Activated CD4-positive, alpha-beta T cell treated with anti-CD3 and anti-CD28 coated beads, Interleukin-2, Interleukin-4, amounts not matched to agents 100 ng/mL and 50 ng/mL, durations not matched to agents 16 hours and 8 hours (primary cell): ENCODE measurements at regions not wholly inside any gene's neighbourhood (a gene's known extent, or its start where the extent isn't known, plus 50 kb on each side); places are given as distances from the start of the nearest gene placed in this dataset.
"Not testable (repeated sequence)": the region's sequence is repeated elsewhere in the genome, so short reads cannot be mapped to it uniquely, and the experiment has no call there.

Source experiments
- DNase-seq: peaks from one replicate; pipeline ENCODE4 v3.0.0-alpha.2; 2020; ENCODE audit warnings: low spot score

DNA sequence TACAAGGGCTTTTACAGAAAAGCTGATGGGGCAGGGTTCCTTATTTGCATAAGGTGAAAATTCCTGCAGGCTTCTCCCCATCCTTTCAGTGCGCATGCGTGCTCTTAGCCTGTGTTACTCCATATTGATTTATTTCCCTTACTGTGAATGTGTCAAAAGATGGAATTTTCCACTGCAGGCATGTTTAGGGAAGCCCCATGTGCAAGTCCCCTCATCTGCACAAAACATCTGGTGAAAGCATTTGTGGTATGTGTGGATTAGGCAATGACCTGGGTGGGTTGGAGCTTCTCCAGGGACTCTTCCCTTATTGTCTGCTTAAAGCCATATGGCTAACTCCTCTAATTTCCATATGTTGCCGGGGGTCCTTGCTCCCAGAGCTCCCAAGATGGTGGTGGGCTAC is 912.7 kb upstream of the LRFN5 start:
- no peak for DNase-seq

- DNase-seq, result no peak
These were observed 915.6 kb upstream of the LRFN5 start for GRCh38 chr14:40691066-40691465.

DNA sequence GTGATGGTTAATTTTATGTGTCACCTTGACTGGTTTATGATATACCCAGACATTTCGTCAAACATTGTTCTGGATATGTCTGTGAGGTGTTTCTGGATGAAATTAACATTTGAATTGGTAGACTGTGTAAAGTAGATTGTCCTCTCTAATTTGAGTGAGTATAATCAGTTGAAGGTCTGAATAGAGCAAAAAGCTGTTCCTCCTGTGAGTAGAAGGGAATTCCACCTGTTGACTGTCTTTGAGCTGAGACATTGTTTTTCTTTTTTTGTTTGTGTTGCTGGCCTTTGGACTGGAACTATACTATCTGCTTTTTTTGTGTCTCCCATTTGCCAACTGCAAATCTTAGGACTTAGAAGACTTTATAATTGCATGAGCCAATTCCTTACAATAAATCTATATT is 920.9 kb upstream of the LRFN5 start:
- no peak for DNase-seq

DNA sequence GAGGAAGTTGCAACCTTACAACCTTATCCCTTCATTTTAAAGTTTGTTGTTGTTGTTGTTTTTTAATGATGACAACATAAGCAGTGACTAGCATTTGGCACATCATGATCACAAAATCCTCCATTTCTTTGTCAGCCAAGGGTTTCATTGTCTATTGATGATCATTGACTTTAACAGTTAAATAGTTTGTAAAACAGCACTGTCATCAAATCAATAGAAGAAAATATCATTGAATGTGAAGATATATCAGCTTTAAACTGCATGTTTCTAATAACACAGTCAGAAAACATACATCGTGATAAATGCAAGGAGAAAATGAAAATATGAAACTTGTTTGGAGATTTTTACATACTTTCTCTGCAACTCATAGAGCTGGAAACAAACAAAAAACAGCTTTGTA is 922.3 kb upstream of the LRFN5 start:
- DNase-seq, result no peak

- no peak for DNase-seq
These were observed 924.4 kb upstream of the LRFN5 start for GRCh38 chr14:40682131-40682913.

- no peak for DNase-seq
These were observed 927.4 kb upstream of the LRFN5 start for GRCh38 chr14:40679256-40679655.

DNA sequence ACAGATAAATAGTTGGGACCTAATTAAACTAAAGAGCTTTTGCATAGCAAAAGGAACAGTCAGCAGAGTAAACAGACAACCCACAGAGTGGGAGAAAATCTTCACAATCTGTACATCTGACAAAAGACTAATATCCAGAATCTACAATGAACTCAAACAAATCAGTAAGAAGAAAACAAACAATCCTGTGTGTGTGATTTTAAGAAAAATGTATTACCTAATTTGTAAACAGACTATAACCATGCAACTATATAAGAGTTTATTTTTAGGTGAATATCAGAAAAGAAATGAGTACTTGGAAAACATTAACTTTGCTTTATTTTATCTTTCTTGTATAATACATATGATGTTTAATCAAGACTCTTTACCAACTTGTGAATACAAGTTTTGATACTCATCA is 929.5 kb upstream of the LRFN5 start:
- not testable (repeated sequence) for DNase-seq

DNA sequence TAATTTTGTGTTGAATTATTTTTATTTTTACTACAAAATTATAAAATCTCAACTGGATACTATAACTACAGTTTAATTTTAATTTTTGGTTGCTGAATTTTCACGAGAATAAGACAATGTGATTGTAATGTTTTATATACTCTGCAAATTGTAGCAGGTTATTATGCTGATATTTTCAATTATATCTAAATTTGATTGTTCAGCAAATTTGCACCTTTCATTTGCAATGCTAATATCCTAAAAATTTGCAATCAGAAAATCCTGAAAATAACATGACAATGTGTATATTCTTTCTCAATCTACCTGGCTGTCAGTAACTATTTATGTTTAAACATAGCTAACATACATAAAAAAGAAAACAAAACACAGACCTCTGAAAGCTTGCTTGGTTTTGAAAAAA is 932.2 kb upstream of the LRFN5 start:
- DNase-seq, result no peak

DNA sequence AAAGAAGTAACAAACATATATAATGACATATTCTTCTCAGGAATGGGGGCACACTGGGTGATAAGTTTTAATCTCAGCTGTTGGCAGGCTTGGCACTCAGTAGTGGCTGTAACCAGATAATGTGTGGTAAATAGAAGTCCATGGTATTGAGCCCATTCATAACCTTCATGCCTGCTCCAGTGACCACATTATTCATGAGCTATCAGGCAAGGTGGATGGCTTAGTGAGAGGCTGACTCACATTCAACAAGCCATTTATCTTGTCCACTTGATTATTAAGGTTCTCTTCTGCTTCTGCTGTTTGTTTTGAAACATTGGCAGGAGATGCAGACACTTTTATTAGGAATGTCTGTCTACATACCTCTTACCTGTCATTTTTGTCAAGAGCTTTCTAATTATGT is 950.4 kb upstream of the LRFN5 start:
- DNase-seq, result no peak

GRCh38 chr14:40652089-40652691 is 954.5 kb upstream of the LRFN5 start:
- no peak for DNase-seq

GRCh38 chr14:40630471-40630870 is 976.2 kb upstream of the LRFN5 start:
- no peak for DNase-seq

GRCh38 chr14:40629551-40630137 is 977.0 kb upstream of the LRFN5 start:
- DNase-seq, result not testable (repeated sequence)

- no peak for DNase-seq
These were observed 977.5 kb upstream of the LRFN5 start for GRCh38 chr14:40629144-40629543.

DNA sequence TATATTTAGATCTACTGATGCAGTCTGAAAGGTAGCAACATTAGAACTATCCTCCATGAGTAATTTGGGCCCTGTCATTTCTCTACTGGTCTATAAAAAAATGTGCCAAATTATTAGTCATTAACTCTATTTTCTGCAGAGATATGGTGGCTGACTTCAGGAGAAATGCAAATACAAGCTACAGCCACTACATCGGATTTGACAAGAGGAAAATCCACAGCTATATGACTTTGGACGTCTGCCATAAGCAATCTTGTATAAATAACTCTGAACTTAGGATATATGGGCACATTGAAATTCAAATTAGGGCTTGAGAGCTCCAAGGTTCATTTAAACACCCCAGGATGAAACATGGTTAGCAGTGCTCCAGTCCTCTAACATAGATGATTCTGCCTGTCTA is 983.0 kb upstream of the LRFN5 start:
- no peak for DNase-seq

GRCh38 chr14:40618225-40618898 is 988.3 kb upstream of the LRFN5 start:
- DNase-seq, result no peak

DNA sequence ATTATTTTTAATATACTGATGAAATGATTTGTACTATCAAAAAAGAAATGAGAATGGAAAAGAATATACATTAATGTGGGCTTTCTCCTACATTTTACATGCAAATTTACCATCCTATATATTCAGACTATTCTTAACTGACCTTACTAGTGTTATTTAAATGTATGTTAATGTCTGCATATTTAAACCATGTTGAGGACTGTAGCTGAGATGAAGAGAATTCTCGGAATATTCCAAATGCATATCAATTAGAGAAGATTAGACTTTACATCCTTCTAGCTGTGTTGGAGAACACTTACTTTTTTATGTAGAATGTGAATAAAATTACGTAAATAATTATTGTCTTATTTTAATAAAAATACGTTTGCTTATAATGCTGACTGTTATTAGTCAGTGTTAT is 990.1 kb upstream of the LRFN5 start:
- no peak for DNase-seq

GRCh38 chr14:40601063-40601462 is 1005.6 kb upstream of the LRFN5 start:
- no peak for DNase-seq

DNA sequence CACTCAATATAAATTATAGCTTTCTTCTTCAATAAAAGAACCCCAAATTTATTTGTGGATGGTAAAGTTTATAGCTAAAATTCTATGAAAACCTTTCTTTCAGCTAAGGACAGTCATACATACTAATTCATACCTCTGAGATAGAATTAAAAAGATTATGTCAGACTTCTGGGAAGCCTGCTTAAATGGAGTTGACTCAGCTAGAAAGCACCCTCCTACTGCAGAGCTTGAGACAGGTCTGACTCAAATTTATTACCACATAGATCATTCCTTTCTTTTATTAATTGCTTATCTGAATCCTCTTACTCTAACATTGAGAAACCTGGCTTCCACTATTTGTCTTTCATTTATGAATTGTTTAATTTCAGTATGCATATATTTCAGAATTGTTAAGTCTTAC is 1007.0 kb upstream of the LRFN5 start:
- no peak for DNase-seq

- DNase-seq, result no peak
These were observed 1025.4 kb upstream of the LRFN5 start for GRCh38 chr14:40581264-40581663.

- DNase-seq, result no peak
These were observed 1029.7 kb upstream of the LRFN5 start for GRCh38 chr14:40576880-40577478.

DNA sequence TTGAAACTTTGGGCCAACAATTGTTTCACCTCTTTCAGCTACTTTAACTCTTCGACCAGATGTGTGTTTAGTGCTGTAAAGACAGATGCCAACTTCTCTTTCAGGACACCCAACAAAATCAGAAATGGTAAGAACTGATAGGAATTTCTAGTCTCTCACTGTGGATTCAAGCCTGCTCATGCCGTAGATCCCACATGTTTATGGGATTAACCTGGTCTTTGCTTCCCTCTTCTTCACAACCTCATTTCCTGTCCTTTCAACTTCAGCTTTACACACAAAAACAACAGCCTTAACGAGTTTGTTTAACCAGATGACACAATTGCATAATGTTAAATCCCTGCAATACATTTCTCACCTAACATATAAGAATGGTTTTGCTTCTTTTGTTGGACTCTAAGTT is 1031.9 kb upstream of the LRFN5 start:
- DNase-seq, result no peak

GRCh38 chr14:40525314-40525713 is 1081.4 kb upstream of the LRFN5 start:
- no peak for DNase-seq

DNA sequence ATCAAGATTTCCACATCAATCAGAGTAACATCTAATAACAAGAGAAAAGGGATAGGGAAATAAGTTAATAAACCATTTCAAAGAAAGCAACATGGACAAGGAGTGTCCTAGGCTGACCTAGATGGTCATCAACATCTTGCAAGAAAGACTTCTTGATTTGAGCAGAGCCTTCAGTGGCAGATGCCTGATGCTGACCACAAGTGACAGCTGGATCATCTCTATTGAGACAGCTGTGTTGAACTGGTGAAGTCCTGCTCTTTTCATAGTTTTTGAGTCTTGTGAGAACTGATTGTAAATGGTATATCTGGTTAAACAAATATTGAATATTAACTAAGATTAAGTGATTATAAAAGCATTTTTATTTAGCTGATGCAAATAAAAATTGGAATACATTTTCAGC is 1083.6 kb upstream of the LRFN5 start:
- no peak for DNase-seq
